ENCODE measurements at regions not wholly inside any gene's neighbourhood (a gene's known extent, or its start where the extent isn't known, plus 50 kb on each side); places are given as distances from the start of the nearest gene placed in this dataset.

GRCh38 chr15:69591905-69592508 lies 139.4 kb downstream of the RPLP1 start:
- no peak overlapping the region for H2AFZ ChIP-seq (ENCODE audit: low read length)
- no peak for DNase-seq
- TF ChIP-seq EZH2 (optimal IDR thresholded peaks at IDR 0.05; ENCODE audit: low read depth, low read length), result no peak
- no peak for TF ChIP-seq CTCF (IDR thresholded peaks at IDR 0.05; ENCODE audit: low read length)
- no peak for TF ChIP-seq EZH2phosphoT487 (IDR thresholded peaks at IDR 0.05; ENCODE audit: low read length)
- no peak overlapping the region for H3K9ac ChIP-seq (ENCODE audit: low read length)
- H3K9me3 ChIP-seq (replicated peaks; ENCODE audit: insufficient read depth, low read length), result no peaks in the 10 kb centered on the region
- no peaks in the 10 kb centered on the region for H3K4me1 ChIP-seq (ENCODE audit: low read length)
- no peaks in the 10 kb centered on the region for H4K20me1 ChIP-seq (ENCODE audit: insufficient read depth, low read length)
- H3K4me2 ChIP-seq (ENCODE audit: low read depth, low read length), result no peak overlapping the region
- no peak overlapping the region for H3K27ac ChIP-seq (ENCODE audit: low read length)
- H3K4me3 ChIP-seq (ENCODE audit: low read length), result no peak overlapping the region
- H3F3A ChIP-seq (ENCODE audit: insufficient read depth, low read length), result no peaks in the 10 kb centered on the region
- no peaks in the 10 kb centered on the region for H3K79me2 ChIP-seq (ENCODE audit: low read length)
- no peaks in the 10 kb centered on the region for H3K27me3 ChIP-seq (replicated peaks; ENCODE audit: insufficient read depth, low read length)
- H3K9me2 ChIP-seq (replicated peaks; ENCODE audit: insufficient read depth, low read length), result no peaks in the 10 kb centered on the region
- no peaks in the 10 kb centered on the region for H3K36me3 ChIP-seq (replicated peaks; ENCODE audit: insufficient read depth, low read length)

- Histone ChIP-seq H4K20me1 (ENCODE audit: insufficient read depth, low read length) (no peaks in the 10 kb centered on the region), H3K4me3 (ENCODE audit: low read length) (no peak overlapping the region), H2AFZ (ENCODE audit: low read length) (no peak overlapping the region), H3K4me2 (ENCODE audit: low read depth, low read length) (no peak overlapping the region), H3K4me1 (ENCODE audit: low read length) (no peaks in the 10 kb centered on the region), H3K9ac (ENCODE audit: low read length) (no peak overlapping the region), H3K79me2 (ENCODE audit: low read length) (no peaks in the 10 kb centered on the region), H3K9me3 (replicated peaks; ENCODE audit: insufficient read depth, low read length) (no peaks in the 10 kb centered on the region), H3K27ac (ENCODE audit: low read length) (no peak overlapping the region), H3K9me2 (replicated peaks; ENCODE audit: insufficient read depth, low read length) (no peaks in the 10 kb centered on the region), H3K36me3 (replicated peaks; ENCODE audit: insufficient read depth, low read length) (no peaks in the 10 kb centered on the region), H3F3A (ENCODE audit: insufficient read depth, low read length) (no peaks in the 10 kb centered on the region), H3K27me3 (replicated peaks; ENCODE audit: insufficient read depth, low read length) (no peaks in the 10 kb centered on the region)
- no peak for TF ChIP-seq EZH2phosphoT487 (IDR thresholded peaks at IDR 0.05; ENCODE audit: low read length)
- no peak for DNase-seq
These were observed 140.3 kb downstream of the RPLP1 start for GRCh38 chr15:69592954-69593353.

- Histone ChIP-seq H3K9me3 (replicated peaks; ENCODE audit: insufficient read depth, low read length) (no peaks in the 10 kb centered on the region), H3F3A (ENCODE audit: insufficient read depth, low read length) (no peaks in the 10 kb centered on the region), H3K9ac (ENCODE audit: low read length) (no peak overlapping the region), H3K27me3 (replicated peaks; ENCODE audit: insufficient read depth, low read length) (no peaks in the 10 kb centered on the region), H3K79me2 (ENCODE audit: low read length) (no peaks in the 10 kb centered on the region), H3K36me3 (replicated peaks; ENCODE audit: insufficient read depth, low read length) (no peaks in the 10 kb centered on the region), H3K27ac (ENCODE audit: low read length) (no peak overlapping the region), H3K4me1 (ENCODE audit: low read length) (no peaks in the 10 kb centered on the region), H3K4me3 (ENCODE audit: low read length) (no peak overlapping the region), H2AFZ (ENCODE audit: low read length) (no peak overlapping the region), H4K20me1 (ENCODE audit: insufficient read depth, low read length) (no peaks in the 10 kb centered on the region), H3K4me2 (ENCODE audit: low read depth, low read length) (no peak overlapping the region), H3K9me2 (replicated peaks; ENCODE audit: insufficient read depth, low read length) (no peaks in the 10 kb centered on the region)
- DNase-seq, result no peak
- no peak for TF ChIP-seq CTCF (IDR thresholded peaks at IDR 0.05; ENCODE audit: low read length)
- TF ChIP-seq EZH2 (optimal IDR thresholded peaks at IDR 0.05; ENCODE audit: low read depth, low read length), result no peak
- no peak for TF ChIP-seq EZH2phosphoT487 (IDR thresholded peaks at IDR 0.05; ENCODE audit: low read length)
These were observed 140.9 kb downstream of the RPLP1 start for GRCh38 chr15:69593488-69593887.

Data from MM.1S (cell line).